ENCODE measurements at regions not wholly inside any gene's neighbourhood (a gene's known extent, or its start where the extent isn't known, plus 50 kb on each side); places are given as distances from the start of the nearest gene placed in this dataset.
"Not testable (repeated sequence)": the region's sequence is repeated elsewhere in the genome, so short reads cannot be mapped to it uniquely, and the experiment has no call there.

GRCh38 chr5:158451993-158452672 is 593.2 kb upstream of the CLINT1 start:
- no peak for DNase-seq (ENCODE audit: low read depth in 1 of 2, low spot score in 1 of 2)

GRCh38 chr5:158451203-158451992 is 592.5 kb upstream of the CLINT1 start:
- DNase-seq (ENCODE audit: low read depth in 1 of 2, low spot score in 1 of 2) = no peak

GRCh38 chr5:158450751-158451171 is 591.8 kb upstream of the CLINT1 start:
- no peak for DNase-seq (ENCODE audit: low read depth in 1 of 2, low spot score in 1 of 2)

GRCh38 chr5:158446761-158447160 is 587.8 kb upstream of the CLINT1 start:
- not testable (repeated sequence) for DNase-seq (ENCODE audit: low read depth in 1 of 2, low spot score in 1 of 2)

GRCh38 chr5:158439204-158439603 is 580.3 kb upstream of the CLINT1 start:
- not testable (repeated sequence) for DNase-seq (ENCODE audit: low read depth in 1 of 2, low spot score in 1 of 2)

- no peak for DNase-seq (ENCODE audit: low read depth in 1 of 2, low spot score in 1 of 2)
Observed at GRCh38 chr5:158436271-158437065, 577.5 kb upstream of the CLINT1 start.

- DNase-seq (ENCODE audit: low read depth in 1 of 2, low spot score in 1 of 2) = no peak
Observed at GRCh38 chr5:158435161-158435616, 576.2 kb upstream of the CLINT1 start.

- no peak for DNase-seq (ENCODE audit: low read depth in 1 of 2, low spot score in 1 of 2)
Observed at GRCh38 chr5:158434749-158435148, 575.8 kb upstream of the CLINT1 start.

GRCh38 chr5:158433634-158434033 is 574.7 kb upstream of the CLINT1 start:
- no peak for DNase-seq (ENCODE audit: low read depth in 1 of 2, low spot score in 1 of 2)

GRCh38 chr5:158431369-158432029 is 572.6 kb upstream of the CLINT1 start:
- no peak for DNase-seq (ENCODE audit: low read depth in 1 of 2, low spot score in 1 of 2)

GRCh38 chr5:158430798-158431167 is 571.8 kb upstream of the CLINT1 start:
- no peak for DNase-seq (ENCODE audit: low read depth in 1 of 2, low spot score in 1 of 2)

GRCh38 chr5:158430166-158430797 is 571.3 kb upstream of the CLINT1 start:
- DNase-seq (ENCODE audit: low read depth in 1 of 2, low spot score in 1 of 2) = no peak

GRCh38 chr5:158429564-158429963 is 570.6 kb upstream of the CLINT1 start:
- DNase-seq (ENCODE audit: low read depth in 1 of 2, low spot score in 1 of 2) = no peak

- DNase-seq (ENCODE audit: low read depth in 1 of 2, low spot score in 1 of 2) = no peak
Observed at GRCh38 chr5:158423623-158424200, 564.8 kb upstream of the CLINT1 start.

GRCh38 chr5:158422653-158423515 is 563.9 kb upstream of the CLINT1 start:
- no peak for DNase-seq (ENCODE audit: low read depth in 1 of 2, low spot score in 1 of 2)

- no peak for DNase-seq (ENCODE audit: low read depth in 1 of 2, low spot score in 1 of 2)
Observed at GRCh38 chr5:158421319-158421718, 562.4 kb upstream of the CLINT1 start.

GRCh38 chr5:158419186-158419585 is 560.2 kb upstream of the CLINT1 start:
- no peak for DNase-seq (ENCODE audit: low read depth in 1 of 2, low spot score in 1 of 2)

- no peak for DNase-seq (ENCODE audit: low read depth in 1 of 2, low spot score in 1 of 2)
Observed at GRCh38 chr5:158414780-158415179, 555.8 kb upstream of the CLINT1 start.

- no peak for DNase-seq (ENCODE audit: low read depth in 1 of 2, low spot score in 1 of 2)
Observed at GRCh38 chr5:158414333-158414762, 555.4 kb upstream of the CLINT1 start.
